CD4-positive, CD25-positive, alpha-beta regulatory T cell (primary cell): ENCODE measurements at regions not wholly inside any gene's neighbourhood (a gene's known extent, or its start where the extent isn't known, plus 50 kb on each side); places are given as distances from the start of the nearest gene placed in this dataset.
"Not testable (repeated sequence)": the region's sequence is repeated elsewhere in the genome, so short reads cannot be mapped to it uniquely, and the experiment has no call there.

ENCODE experiments used
- ATAC-seq, 2 donors: fragments of 150-1000 bp; cut with Tn5 transposase; one replicate each; pipeline ENCODE4 v1.10.0; 2021; ENCODE audit warnings: low read depth in 2 of 2, moderate number of reproducible peaks in 2 of 2, moderate library complexity in 1 of 2
- DNase-seq, 3 donors: peaks; one replicate each; pipeline versions ENCODE4 v3.0.0 to v3.0.0-alpha.2; 2012 to 2022; ENCODE audit warnings: mixed read lengths in 1 of 3
- H3K27ac ChIP-seq: one replicate; pipeline ENCODE4 v1.7.0; 2013; ENCODE audit warnings: mild to moderate bottlenecking, low read length; ENCODE audit not compliant: insufficient read depth, poor library complexity, severe bottlenecking
- H3K27me3 ChIP-seq: one replicate; pipeline ENCODE4 v1.7.0; 2013; ENCODE audit warnings: low read length; ENCODE audit not compliant: control insufficient read depth, insufficient read depth
- H3K36me3 ChIP-seq: one replicate; pipeline ENCODE4 v1.7.0; 2013; ENCODE audit warnings: mild to moderate bottlenecking, low read length, moderate library complexity; ENCODE audit not compliant: control insufficient read depth, insufficient read depth
- H3K4me1 ChIP-seq: 2 replicates; pipeline ENCODE4 v1.7.0; 2013; ENCODE audit warnings: mild to moderate bottlenecking, low read length; ENCODE audit not compliant: insufficient read depth, control insufficient read depth, poor library complexity, severe bottlenecking
- H3K4me3 ChIP-seq: one replicate; pipeline ENCODE4 v1.7.0; 2013; ENCODE audit warnings: low read depth, mild to moderate bottlenecking, low read length, moderate library complexity
- H3K9me3 ChIP-seq, 2 experiments: 1 replicate in 1 of 2; 2 replicates in 1 of 2; pipeline ENCODE4 v1.7.0; 2013; ENCODE audit warnings: low read length in 2 of 2, mild to moderate bottlenecking in 1 of 2, moderate library complexity in 1 of 2; ENCODE audit not compliant: control insufficient read depth in 2 of 2
- H3K27ac Mint-ChIP-seq, 3 donors: one replicate each; pipeline ENCODE4 v1.8.0; 2020 to 2022; ENCODE audit warnings: mild to moderate bottlenecking in 3 of 3, mixed read lengths in 3 of 3, moderate library complexity in 2 of 3
- H3K27me3 Mint-ChIP-seq: one replicate; pipeline ENCODE4 v1.8.0; 2022; ENCODE audit warnings: mild to moderate bottlenecking, mixed read lengths
- H3K36me3 Mint-ChIP-seq: one replicate; pipeline ENCODE4 v1.8.0; 2020; ENCODE audit warnings: mixed read lengths
- H3K4me1 Mint-ChIP-seq, 4 donors: one replicate each; pipeline ENCODE4 v1.8.0; 2020 to 2022; ENCODE audit warnings: mixed read lengths in 4 of 4, mild to moderate bottlenecking in 1 of 4
- H3K4me3 Mint-ChIP-seq, 4 donors: one replicate each; pipeline ENCODE4 v1.8.0; 2020 to 2022; ENCODE audit warnings: mild to moderate bottlenecking in 4 of 4, mixed read lengths in 4 of 4, moderate library complexity in 3 of 4
- H3K9me3 Mint-ChIP-seq, 7 donors: one replicate each; pipeline ENCODE4 v1.8.0; 2020 to 2022; ENCODE audit warnings: mixed read lengths in 7 of 7, mild to moderate bottlenecking in 3 of 7, moderate library complexity in 2 of 7

- not testable (repeated sequence) for H3K4me3 ChIP-seq, ATAC-seq, DNase-seq, H3K27me3 ChIP-seq, H3K27ac Mint-ChIP-seq, H3K4me3 Mint-ChIP-seq, H3K36me3 ChIP-seq, H3K4me1 ChIP-seq, H3K36me3 Mint-ChIP-seq, H3K27me3 Mint-ChIP-seq, H3K27ac ChIP-seq, H3K9me3 ChIP-seq, H3K4me1 Mint-ChIP-seq
- peaks cover 0 to 14% (median 1%) of the 10 kb centered on the region in 7 donors for H3K9me3 Mint-ChIP-seq
These were observed 416.5 kb upstream of the NPAP1 start for GRCh38 chr15:24259106-24259505.

DNA sequence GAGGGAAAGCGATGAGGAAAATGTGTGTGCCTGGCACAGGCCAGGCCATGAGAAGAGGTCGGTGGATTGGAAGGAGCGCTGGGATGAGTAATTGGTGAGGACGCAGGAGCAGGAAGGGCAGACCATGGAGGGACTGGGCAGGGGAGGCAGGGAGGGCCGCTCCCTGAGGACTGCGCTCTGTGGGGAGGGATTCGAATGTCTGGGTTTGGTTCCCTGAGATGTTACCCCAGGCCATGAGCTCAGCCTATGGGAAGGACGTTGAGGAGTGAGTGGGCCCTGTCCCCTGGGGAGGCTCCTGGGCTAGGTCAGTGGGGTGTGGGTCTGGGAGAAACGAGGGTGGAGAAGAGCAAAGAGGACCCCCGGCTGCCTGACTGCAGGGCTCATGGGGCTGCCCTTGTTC lies 415.2 kb upstream of the NPAP1 start:
- ATAC-seq, H3K27me3 ChIP-seq, H3K36me3 Mint-ChIP-seq, H3K27me3 Mint-ChIP-seq, H3K27ac Mint-ChIP-seq, H3K27ac ChIP-seq, H3K36me3 ChIP-seq, DNase-seq, H3K9me3 Mint-ChIP-seq, H3K4me1 Mint-ChIP-seq, H3K4me3 ChIP-seq, H3K9me3 ChIP-seq, H3K4me3 Mint-ChIP-seq, H3K4me1 ChIP-seq: not testable (repeated sequence)

GRCh38 chr15:24260854-24261253 lies 414.7 kb upstream of the NPAP1 start:
- H3K9me3 Mint-ChIP-seq, H3K27me3 Mint-ChIP-seq, H3K4me3 Mint-ChIP-seq, H3K27me3 ChIP-seq, H3K36me3 Mint-ChIP-seq, ATAC-seq, H3K4me3 ChIP-seq, H3K27ac ChIP-seq, H3K27ac Mint-ChIP-seq, H3K9me3 ChIP-seq, DNase-seq, H3K36me3 ChIP-seq, H3K4me1 Mint-ChIP-seq, H3K4me1 ChIP-seq: not testable (repeated sequence)

- peaks cover 0 to 12% (median 8%) of the 10 kb centered on the region in 7 donors for H3K9me3 Mint-ChIP-seq
- not testable (repeated sequence) for H3K4me3 ChIP-seq, H3K27me3 Mint-ChIP-seq, H3K4me1 ChIP-seq, H3K9me3 ChIP-seq, H3K4me1 Mint-ChIP-seq, H3K27me3 ChIP-seq, H3K27ac ChIP-seq, H3K27ac Mint-ChIP-seq, ATAC-seq, DNase-seq, H3K36me3 Mint-ChIP-seq, H3K4me3 Mint-ChIP-seq, H3K36me3 ChIP-seq
These were observed 406.9 kb upstream of the NPAP1 start for GRCh38 chr15:24268536-24269165.

- H3K27ac Mint-ChIP-seq = no peak overlapping the region
- H3K36me3 Mint-ChIP-seq = no peaks in the 10 kb centered on the region
- no peaks in the 10 kb centered on the region for H3K4me1 Mint-ChIP-seq
- ATAC-seq (no peak), DNase-seq (no peak)
- no peaks in the 10 kb centered on the region for H3K27me3 Mint-ChIP-seq
- no peaks in the 10 kb centered on the region for H3K9me3 ChIP-seq
- H3K27ac ChIP-seq = no peak overlapping the region
- no peak overlapping the region for H3K4me3 Mint-ChIP-seq
- no peaks in the 10 kb centered on the region for H3K27me3 ChIP-seq
- H3K9me3 Mint-ChIP-seq = peaks cover 0 to 12% (median 8%) of the 10 kb centered on the region in 7 donors
- H3K4me1 ChIP-seq = no peaks in the 10 kb centered on the region
- no peaks in the 10 kb centered on the region for H3K36me3 ChIP-seq
- no peak overlapping the region for H3K4me3 ChIP-seq
These were observed 406.4 kb upstream of the NPAP1 start for GRCh38 chr15:24269166-24269571.

DNA sequence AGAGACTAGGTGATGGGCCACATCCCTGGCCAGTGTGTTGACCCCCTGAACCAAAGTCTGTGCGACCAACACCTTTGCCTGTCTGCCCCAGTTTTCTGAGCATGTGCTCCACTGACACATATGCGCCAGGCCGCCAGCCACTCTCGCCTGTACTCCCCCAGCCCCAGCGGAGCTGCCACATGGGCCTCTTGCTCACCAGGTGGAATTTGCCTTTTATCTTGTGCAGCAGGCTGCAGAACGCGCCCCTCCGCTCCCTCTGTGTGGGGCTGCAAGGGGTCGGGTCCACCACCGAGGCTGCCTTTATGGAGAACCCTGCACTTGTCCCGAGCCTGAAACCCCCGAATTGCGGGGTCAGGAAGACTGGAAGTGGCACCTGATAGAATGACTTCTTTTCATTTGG lies 405.7 kb upstream of the NPAP1 start:
- Mint-ChIP-seq H3K27me3 (no peaks in the 10 kb centered on the region), H3K9me3 (peaks cover 0 to 12% (median 8%) of the 10 kb centered on the region in 7 donors), H3K4me1 (no peaks in the 10 kb centered on the region), H3K36me3 (no peaks in the 10 kb centered on the region), H3K27ac (no peak overlapping the region), H3K4me3 (no peak overlapping the region)
- Histone ChIP-seq H3K9me3 (no peaks in the 10 kb centered on the region), H3K27ac (no peak overlapping the region), H3K4me3 (no peak overlapping the region), H3K27me3 (no peaks in the 10 kb centered on the region), H3K4me1 (no peaks in the 10 kb centered on the region), H3K36me3 (no peaks in the 10 kb centered on the region)
- no peak for DNase-seq
- ATAC-seq = no peak

DNA sequence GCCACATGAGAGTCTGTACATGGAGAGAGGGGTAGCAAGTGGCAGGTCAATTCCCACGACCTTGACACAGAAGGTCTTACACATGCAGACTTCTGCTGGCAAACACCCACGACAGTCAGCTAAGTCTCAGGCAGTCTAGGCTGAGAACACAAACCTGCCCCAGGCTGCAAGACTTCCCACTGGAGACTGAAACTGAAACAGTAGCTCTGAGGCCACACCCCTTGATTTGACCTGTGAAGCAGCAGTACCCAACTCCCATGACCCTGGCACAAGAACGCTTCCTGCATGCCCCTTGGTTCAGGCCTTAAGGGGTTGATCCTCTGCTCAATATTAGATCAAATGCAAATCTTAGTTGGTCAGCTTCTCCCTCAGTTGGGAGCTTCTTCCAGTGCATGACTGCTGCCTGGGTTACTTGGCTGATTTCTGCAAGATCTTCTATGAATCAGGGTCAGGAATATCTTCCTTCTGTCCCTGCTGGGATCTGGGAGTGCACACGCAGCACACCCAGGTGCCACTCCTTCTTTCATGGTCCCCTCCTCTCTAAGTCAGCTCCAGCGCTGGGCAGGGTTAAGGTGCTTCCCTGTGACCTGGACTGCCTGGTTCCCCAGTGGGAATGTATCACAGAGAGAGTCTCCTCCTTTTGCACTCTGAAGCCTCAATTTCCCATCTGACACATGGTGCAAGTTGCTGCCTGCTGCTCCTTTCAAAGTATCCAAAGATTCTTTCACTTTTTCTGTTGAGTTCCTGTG lies 403.9 kb upstream of the NPAP1 start:
- H3K4me3 ChIP-seq, H3K4me1 ChIP-seq, H3K27me3 Mint-ChIP-seq, H3K36me3 Mint-ChIP-seq, H3K27ac Mint-ChIP-seq, ATAC-seq, H3K9me3 ChIP-seq, H3K36me3 ChIP-seq, H3K4me1 Mint-ChIP-seq, H3K4me3 Mint-ChIP-seq, H3K27me3 ChIP-seq, DNase-seq, H3K27ac ChIP-seq: not testable (repeated sequence)
- H3K9me3 Mint-ChIP-seq = peaks cover 0 to 16% (median 9%) of the 10 kb centered on the region in 7 donors

DNA sequence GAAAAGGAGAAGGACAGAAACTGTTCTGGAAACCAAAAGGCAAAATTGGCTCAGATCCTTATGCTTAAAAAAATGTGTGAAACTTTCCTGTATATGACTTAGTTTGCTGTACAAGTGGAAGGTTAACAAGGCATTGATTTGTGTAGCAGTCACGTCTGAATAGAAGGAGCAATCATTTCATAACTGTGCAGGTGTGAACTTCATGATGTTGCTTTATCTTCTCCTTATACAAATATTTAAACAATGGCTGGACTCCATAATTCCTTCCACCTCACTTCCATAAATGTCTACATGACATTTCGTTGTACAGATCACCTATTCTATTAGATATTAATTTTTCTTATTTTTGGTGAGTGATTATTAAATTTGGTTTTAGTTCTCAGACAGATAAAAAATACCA lies 382.7 kb upstream of the NPAP1 start:
- no peaks in the 10 kb centered on the region for H3K36me3 ChIP-seq
- H3K27me3 ChIP-seq = no peaks in the 10 kb centered on the region
- Mint-ChIP-seq H3K9me3 (peaks cover 0 to 8% (median 2%) of the 10 kb centered on the region in 7 donors), H3K4me3 (no peak overlapping the region), H3K4me1 (no peaks in the 10 kb centered on the region), H3K27ac (no peak overlapping the region), H3K36me3 (no peaks in the 10 kb centered on the region), H3K27me3 (no peaks in the 10 kb centered on the region)
- DNase-seq (no peak), ATAC-seq (no peak)
- no peak overlapping the region for H3K4me3 ChIP-seq
- no peaks in the 10 kb centered on the region for H3K4me1 ChIP-seq
- H3K27ac ChIP-seq = no peak overlapping the region
- H3K9me3 ChIP-seq = no peaks in the 10 kb centered on the region
